GM12878 (cell line): ENCODE measurements at regions not wholly inside any gene's neighbourhood (a gene's known extent, or its start where the extent isn't known, plus 50 kb on each side); places are given as distances from the start of the nearest gene placed in this dataset.

Source experiments
- ATAC-seq: fragments of 200-7000 bp; cut with Tn5 transposase; 3 replicates; pipeline ENCODE4 v1.9.1; 2020; ENCODE audit warnings: mild to moderate bottlenecking, moderate library complexity
- BruUV-seq: library from RNA; stranded (reverse); fragments of 400-500 nt; replicated peaks from 2 replicates; lab custom pipeline; 2021; lab: Mats Ljungman, UMichigan
- CTCF ChIA-PET: fragments of 300-600 bp; sonication (Branson Sonifier 250); formaldehyde crosslinking; extraction: SDS; loops from one replicate; lab custom pipeline; 2021; ENCODE audit warnings: inconsistent platforms; lab: Yijun Ruan, JAX
- POLR2A ChIA-PET: fragments of 350-600 bp; formaldehyde crosslinking; extraction: SDS; loops from one replicate; lab custom pipeline; 2021; ENCODE audit warnings: inconsistent platforms; lab: Charles Lee
- RAD21 ChIA-PET: fragments of 300-600 bp; sonication (Branson Sonifier 250); formaldehyde crosslinking; loops from one replicate; lab custom pipeline; 2023; ENCODE audit warnings: antibody characterized with exemption; ENCODE audit not compliant: unreplicated experiment; lab: Charles Lee
- SMC1A ChIA-PET: fragments of 300-600 bp; sonication (Branson Sonifier 250); formaldehyde crosslinking; loops from one replicate; lab custom pipeline; 2023; ENCODE audit not compliant: unreplicated experiment, uncharacterized antibody; lab: Charles Lee
- DNase-seq: peaks from one replicate; pipeline ENCODE4 v3.0.0-alpha.2; 2011; ENCODE audit warnings: low read depth, low spot score
- FAIRE-seq: peaks from 3 replicates; lab custom pipeline; 2011; peaks lifted over from hg19 to GRCh38; lab: Jason Lieb, UNC
- H2AFZ ChIP-seq: 2 replicates; pipeline ENCODE4 v1.6.0; 2011; ENCODE audit warnings: low read depth, low read length, control low read depth; ENCODE audit not compliant: control insufficient read depth
- H3K27ac ChIP-seq: 2 replicates; pipeline ENCODE4 v1.5.1; 2011; ENCODE audit warnings: control low read depth; ENCODE audit not compliant: control insufficient read depth, insufficient read depth
- H3K27me3 ChIP-seq, 2 experiments: replicated peaks in 1 of 2; 2 replicates each; pipeline versions ENCODE4 v1.6.0 to v1.6.1; 2011; ENCODE audit warnings: low read length in 1 of 2; ENCODE audit not compliant: control insufficient read depth in 2 of 2, insufficient read depth in 2 of 2
- H3K36me3 ChIP-seq, 2 experiments: 2 replicates each; pipeline ENCODE4 v1.5.1; 2011; ENCODE audit warnings: low read length in 1 of 2; ENCODE audit not compliant: control insufficient read depth in 2 of 2, insufficient read depth in 2 of 2
- H3K4me1 ChIP-seq: 2 replicates; pipeline ENCODE4 v1.6.1; 2011; ENCODE audit warnings: mild to moderate bottlenecking, low read length, moderate library complexity, mixed read lengths; ENCODE audit not compliant: control insufficient read depth, insufficient read depth
- H3K4me2 ChIP-seq: 2 replicates; pipeline ENCODE4 v1.6.0; 2011; ENCODE audit warnings: control low read depth; ENCODE audit not compliant: control insufficient read depth, insufficient read depth
- H3K4me3 ChIP-seq: fragments of 200-600 bp; sonication (generic); 2 replicates; pipeline ENCODE4 v1.5.1; 2016
- H3K79me2 ChIP-seq: 2 replicates; pipeline ENCODE4 v1.6.0; 2011; ENCODE audit warnings: low read length; ENCODE audit not compliant: control insufficient read depth, insufficient read depth
- H3K9ac ChIP-seq: 2 replicates; pipeline ENCODE4 v1.8.0; 2011; ENCODE audit warnings: low read length, control low read depth, mixed read lengths; ENCODE audit not compliant: control insufficient read depth, insufficient read depth
- H3K9me3 ChIP-seq: replicated peaks from 3 replicates; pipeline ENCODE4 v1.5.1; 2011; ENCODE audit warnings: mild to moderate bottlenecking, low read length; ENCODE audit not compliant: control insufficient read depth, insufficient read depth
- H4K20me1 ChIP-seq: 2 replicates; pipeline ENCODE4 v1.6.0; 2011; ENCODE audit not compliant: control insufficient read depth, insufficient read depth
- CEBPZ ChIP-seq: fragments of 150-350 bp; IDR thresholded peaks from 2 replicates; pipeline ENCODE4 v1.6.1; 2016; ENCODE audit warnings: low read depth, low read length
- CTCF ChIP-seq, 3 experiments: IDR thresholded peaks in 2 of 3; conservative IDR thresholded peaks in 1 of 3; 2 replicates each; pipeline ENCODE4 v1.5.1; 2011; ENCODE audit warnings: low read depth in 3 of 3, low read length in 3 of 3, mild to moderate bottlenecking in 3 of 3, control low read depth in 2 of 3, moderate library complexity in 2 of 3, inconsistent platforms in 1 of 3, mixed read lengths in 1 of 3; ENCODE audit not compliant: control insufficient read depth in 2 of 3, insufficient read depth in 1 of 3; ENCODE audit errors: extremely low read depth in 1 of 3
- WGBS: methylation state at CpG from one replicate; pipeline ENCODE4 v1.1.6; 2016; ENCODE audit warnings: low lambda C conversion rate; ENCODE audit not compliant: insufficient replicate concordance, insufficient coverage; ENCODE audit errors: missing lambda C conversion rate; 5-methylcytosine and 5-hydroxymethylcytosine counted together
- in situ Hi-C: fragments of 300-500 bp; cut with MboI; formaldehyde crosslinking; loops from 9 replicates; pipeline ENCODE4 v1.14.3; 2018; ENCODE audit warnings: mixed read lengths
- intact Hi-C: fragments of 100-400 bp; cut with micrococcal nuclease; formaldehyde crosslinking; loops from one replicate; pipeline ENCODE4 v1.14.2; 2022; ENCODE audit not compliant: unreplicated experiment

- no peak overlapping the region for H3K9ac ChIP-seq
- FAIRE-seq = no peak
- no peak overlapping the region for H3K27ac ChIP-seq
- no peak overlapping the region for H3K4me3 ChIP-seq
- CTCF ChIA-PET = interaction anchor here (0.6 to 1.1 kb wide), 2 partner anchors 11 to 454 kb away, joined by 3 read pairs; no protein-coding TSS in a partner anchor
- H3K36me3 ChIP-seq = no peaks in the 10 kb centered on the region
- RAD21 ChIA-PET = no interaction called here
- POLR2A ChIA-PET = no interaction called here
- intact Hi-C loops (no loop called here), in situ Hi-C loops (no loop called here)
- no peaks in the 10 kb centered on the region for H3K79me2 ChIP-seq
- SMC1A ChIA-PET = interaction anchor here (0.7 to 0.8 kb wide), 2 partner anchors 326 to 457 kb away, joined by 3 read pairs; no protein-coding TSS in a partner anchor
- WGBS = 62% methylated on average over 5 of the region's 5 CpGs
- no TSS peak for BruUV-seq
- no peaks in the 10 kb centered on the region for H3K4me1 ChIP-seq
- no peaks in the 10 kb centered on the region for H4K20me1 ChIP-seq
- TF ChIP-seq CTCF (IDR thresholded peaks at IDR 0.05 in 2 of 3, conservative IDR thresholded peaks at IDR 0.05 in 1 of 3; ENCODE audit: control insufficient read depth in 2 of 3, extremely low read depth in 1 of 3, insufficient read depth in 1 of 3, low read depth in 3 of 3, low read length in 3 of 3) = peak in 2 of 3 experiments; percentile 5 to 25; a peak in 2 of 6 replicates
- no peak for TF ChIP-seq CEBPZ
- no peak overlapping the region for H2AFZ ChIP-seq
- no peaks in the 10 kb centered on the region for H3K27me3 ChIP-seq
- DNase-seq = no peak
- peak; percentile 68 for ATAC-seq
- H3K4me2 ChIP-seq = no peak overlapping the region
- no peaks in the 10 kb centered on the region for H3K9me3 ChIP-seq
These were observed 692.8 kb downstream of the EPM2A start for GRCh38 chr6:145042559-145042958.
